GM10266 (cell line): ENCODE measurements at regions not wholly inside any gene's neighbourhood (a gene's known extent, or its start where the extent isn't known, plus 50 kb on each side); places are given as distances from the start of the nearest gene placed in this dataset.
"Not testable (repeated sequence)": the region's sequence is repeated elsewhere in the genome, so short reads cannot be mapped to it uniquely, and the experiment has no call there.

Experiments used
- DNase-seq: peaks from one replicate; pipeline ENCODE4 v3.0.0; 2012; ENCODE audit errors: extremely low spot score
- CTCF ChIP-seq: IDR thresholded peaks from 2 replicates; pipeline ENCODE4 v1.5.1; 2012; ENCODE audit warnings: mild to moderate bottlenecking, low read depth; ENCODE audit not compliant: control insufficient read depth, insufficient read depth; ENCODE audit errors: missing control alignments

- DNase-seq: no peak
- no peak for TF ChIP-seq CTCF
These were observed 191.6 kb downstream of the C9orf152 start for GRCh38 chr9:110016340-110016739.

- DNase-seq: not testable (repeated sequence)
These were observed 187.7 kb downstream of the C9orf152 start for GRCh38 chr9:110020216-110020615.

GRCh38 chr9:110021891-110022290, 186.1 kb downstream of the C9orf152 start:
- no peak for TF ChIP-seq CTCF
- DNase-seq: peak; percentile 41

- not testable (repeated sequence) for DNase-seq
These were observed 184.7 kb downstream of the C9orf152 start for GRCh38 chr9:110023221-110023620.

GRCh38 chr9:110025551-110026170, 182.3 kb downstream of the C9orf152 start:
- DNase-seq: no peak
- TF ChIP-seq CTCF: no peak

- DNase-seq: no peak
- no peak for TF ChIP-seq CTCF
These were observed 180.3 kb downstream of the C9orf152 start for GRCh38 chr9:110027671-110028081.

- no peak for DNase-seq
- TF ChIP-seq CTCF: no peak
These were observed 179.7 kb downstream of the C9orf152 start for GRCh38 chr9:110028271-110028670.

- no peak for TF ChIP-seq CTCF
- no peak for DNase-seq
These were observed 179.3 kb downstream of the C9orf152 start for GRCh38 chr9:110028676-110029075.
